ENCODE measurements at regions not wholly inside any gene's neighbourhood (a gene's known extent, or its start where the extent isn't known, plus 50 kb on each side); places are given as distances from the start of the nearest gene placed in this dataset.
"Not testable (repeated sequence)": the region's sequence is repeated elsewhere in the genome, so short reads cannot be mapped to it uniquely, and the experiment has no call there.

GRCh38 chr2:198523710-198524109 lies 719.3 kb downstream of the PLCL1 start:
- H3K27ac ChIP-seq: no peak overlapping the region
- TF ChIP-seq ZFX (IDR thresholded peaks at IDR 0.05; ENCODE audit: borderline replicate concordance) (no peak), CTCF (IDR thresholded peaks at IDR 0.05) (no peak)

GRCh38 chr2:198518935-198519334 lies 714.5 kb downstream of the PLCL1 start:
- TF ChIP-seq ZFX (IDR thresholded peaks at IDR 0.05; ENCODE audit: borderline replicate concordance) (no peak), CTCF (IDR thresholded peaks at IDR 0.05) (no peak)
- no peak overlapping the region for H3K27ac ChIP-seq

GRCh38 chr2:198517976-198518375 lies 713.6 kb downstream of the PLCL1 start:
- TF ChIP-seq CTCF (IDR thresholded peaks at IDR 0.05) (no peak), ZFX (IDR thresholded peaks at IDR 0.05; ENCODE audit: borderline replicate concordance) (no peak)
- H3K27ac ChIP-seq: no peak overlapping the region

DNA sequence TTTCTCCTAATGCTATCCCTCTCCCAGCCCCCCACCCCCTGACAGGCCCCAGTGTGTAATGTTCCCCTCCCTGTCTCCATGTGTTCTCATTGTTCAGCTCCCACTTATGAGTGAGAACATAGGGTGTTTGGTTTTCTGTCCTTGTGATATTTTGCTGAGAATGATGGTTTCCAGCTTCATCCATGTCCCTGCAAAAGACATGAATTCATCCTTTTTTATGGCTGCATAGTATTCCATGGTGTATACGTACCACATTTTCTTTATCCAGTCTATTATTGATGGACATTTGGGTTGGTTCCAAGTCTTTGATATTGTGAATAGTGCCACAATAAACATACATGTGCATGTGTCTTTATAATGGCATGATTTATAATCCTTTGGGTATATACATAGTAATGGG lies 704.2 kb downstream of the PLCL1 start:
- not testable (repeated sequence) for H3K27ac ChIP-seq

DNA sequence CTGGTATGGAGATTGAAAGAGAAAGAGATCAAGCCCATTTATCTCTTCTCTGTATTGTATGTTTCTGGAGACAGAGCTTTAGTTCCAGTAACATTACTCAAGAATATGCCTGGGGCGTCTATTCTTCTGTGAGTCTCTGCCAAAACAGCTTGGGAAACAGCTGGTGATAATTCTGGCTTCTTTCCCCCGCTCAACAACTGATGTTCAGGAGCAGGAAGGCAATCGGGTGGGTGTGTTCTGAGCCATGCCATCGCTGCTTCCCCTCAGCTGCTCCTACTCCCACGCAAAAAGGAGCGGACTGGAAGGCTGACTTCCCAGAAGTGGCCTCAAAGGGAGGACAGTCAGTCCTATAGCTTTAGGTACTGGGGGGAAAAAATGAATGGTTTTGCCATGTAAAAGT lies 695.1 kb downstream of the PLCL1 start:
- H3K27ac ChIP-seq: no peak overlapping the region
- TF ChIP-seq CTCF (IDR thresholded peaks at IDR 0.05) (no peak), ZFX (IDR thresholded peaks at IDR 0.05; ENCODE audit: borderline replicate concordance) (no peak)

GRCh38 chr2:198498516-198498915 lies 694.1 kb downstream of the PLCL1 start:
- no peak overlapping the region for H3K27ac ChIP-seq

GRCh38 chr2:198498048-198498447 lies 693.7 kb downstream of the PLCL1 start:
- H3K27ac ChIP-seq: no peak overlapping the region
- TF ChIP-seq CTCF (IDR thresholded peaks at IDR 0.05) (no peak), ZFX (IDR thresholded peaks at IDR 0.05; ENCODE audit: borderline replicate concordance) (no peak)

More at GRCh38 chr2:198498516-198498915, 694.1 kb downstream of the PLCL1 start:
- no peak for TF ChIP-seq ZFX (IDR thresholded peaks at IDR 0.05; ENCODE audit: borderline replicate concordance)

DNA sequence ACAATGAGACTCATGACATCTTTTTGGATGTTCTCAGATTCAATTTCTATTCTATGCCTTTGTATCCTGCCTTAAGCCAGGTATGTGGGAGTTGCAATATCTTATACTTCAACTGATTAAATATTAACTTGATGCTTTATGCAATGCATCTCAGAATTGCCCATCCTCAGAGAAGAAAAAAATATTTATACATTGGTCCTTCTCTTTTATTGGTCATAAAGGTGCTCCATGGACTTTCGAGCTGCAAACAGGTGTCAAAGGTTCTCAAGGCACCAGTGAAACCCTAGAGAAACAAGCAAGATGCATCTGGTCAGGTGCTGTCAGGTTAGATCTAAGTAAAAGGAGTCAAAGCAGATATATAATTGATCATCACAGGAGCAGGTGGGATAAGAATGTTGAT lies 690.5 kb downstream of the PLCL1 start:
- no peak overlapping the region for H3K27ac ChIP-seq
- TF ChIP-seq ZFX (IDR thresholded peaks at IDR 0.05; ENCODE audit: borderline replicate concordance) (no peak), CTCF (IDR thresholded peaks at IDR 0.05) (no peak)

Data from 22Rv1 (cell line).